ENCODE measurements at regions not wholly inside any gene's neighbourhood (a gene's known extent, or its start where the extent isn't known, plus 50 kb on each side); places are given as distances from the start of the nearest gene placed in this dataset.

- Mint-ChIP-seq H3K36me3 (ENCODE audit: low read depth) (no peaks in the 10 kb centered on the region), H3K27ac (no peak overlapping the region), H3K4me3 (no peak overlapping the region), H3K27me3 (peaks cover 59% of the 10 kb centered on the region), H3K4me1 (ENCODE audit: low read depth) (no peaks in the 10 kb centered on the region), H3K9me3 (no peaks in the 10 kb centered on the region)
- intact Hi-C loops (cut with micrococcal nuclease): no loop called here
Observed at GRCh38 chr5:3118340-3118739, 366.9 kb upstream of the IRX2 start.

GRCh38 chr5:3116366-3116765 lies 364.9 kb upstream of the IRX2 start:
- Mint-ChIP-seq H3K4me3 (no peak overlapping the region), H3K27ac (no peak overlapping the region), H3K27me3 (peaks cover 48% of the 10 kb centered on the region), H3K4me1 (ENCODE audit: low read depth) (no peaks in the 10 kb centered on the region), H3K9me3 (no peaks in the 10 kb centered on the region), H3K36me3 (ENCODE audit: low read depth) (no peaks in the 10 kb centered on the region)
- intact Hi-C loops (cut with micrococcal nuclease): no loop called here

GRCh38 chr5:3114467-3114866 lies 363.0 kb upstream of the IRX2 start:
- Mint-ChIP-seq H3K9me3 (no peaks in the 10 kb centered on the region), H3K27me3 (peaks cover 35% of the 10 kb centered on the region), H3K27ac (no peak overlapping the region), H3K4me1 (ENCODE audit: low read depth) (no peaks in the 10 kb centered on the region), H3K4me3 (no peak overlapping the region), H3K36me3 (ENCODE audit: low read depth) (no peaks in the 10 kb centered on the region)
- intact Hi-C loops (cut with micrococcal nuclease): no loop called here

GRCh38 chr5:3110371-3110770 lies 358.9 kb upstream of the IRX2 start:
- H3K9me3 Mint-ChIP-seq: no peaks in the 10 kb centered on the region
- H3K36me3 Mint-ChIP-seq (ENCODE audit: low read depth): no peaks in the 10 kb centered on the region
- no peaks in the 10 kb centered on the region for H3K4me1 Mint-ChIP-seq (ENCODE audit: low read depth)
- H3K27me3 Mint-ChIP-seq: peaks cover 5% of the 10 kb centered on the region
- no peak overlapping the region for H3K4me3 Mint-ChIP-seq
- intact Hi-C loops (cut with micrococcal nuclease): no loop called here
- H3K27ac Mint-ChIP-seq: no peak overlapping the region

DNA sequence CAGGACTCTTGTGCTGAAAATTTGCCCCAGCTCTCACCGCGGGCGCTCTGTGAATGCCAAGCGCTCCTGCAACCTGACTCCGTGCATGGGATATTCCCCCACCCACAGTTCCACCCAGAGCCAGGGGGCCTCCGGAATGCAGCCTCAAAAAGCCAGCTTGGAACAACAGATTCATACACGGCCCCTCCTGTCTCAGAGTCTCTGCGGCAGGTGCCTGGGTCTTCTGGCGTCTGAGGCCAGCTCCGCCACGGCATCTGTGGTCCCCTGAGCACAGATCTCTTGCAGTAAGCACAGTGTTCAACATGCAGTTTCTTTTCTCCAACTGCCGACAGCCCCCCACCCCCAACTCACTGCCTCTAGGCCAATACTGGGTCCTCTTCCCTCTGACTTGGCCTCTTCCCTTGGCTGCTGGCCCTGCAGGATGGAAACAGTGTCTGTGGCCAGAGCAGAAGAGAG lies 355.7 kb upstream of the IRX2 start:
- peaks cover 28% of the 10 kb centered on the region for H3K27me3 Mint-ChIP-seq
- H3K36me3 Mint-ChIP-seq (ENCODE audit: low read depth): no peaks in the 10 kb centered on the region
- no peak overlapping the region for H3K4me3 Mint-ChIP-seq
- intact Hi-C loops (cut with micrococcal nuclease): no loop called here
- H3K27ac Mint-ChIP-seq: no peak overlapping the region
- H3K4me1 Mint-ChIP-seq (ENCODE audit: low read depth): no peaks in the 10 kb centered on the region
- H3K9me3 Mint-ChIP-seq: no peaks in the 10 kb centered on the region

- Mint-ChIP-seq H3K27me3 (peaks cover 34% of the 10 kb centered on the region), H3K27ac (no peak overlapping the region), H3K4me3 (no peak overlapping the region)
Observed at GRCh38 chr5:3105581-3105980, 354.1 kb upstream of the IRX2 start.

DNA sequence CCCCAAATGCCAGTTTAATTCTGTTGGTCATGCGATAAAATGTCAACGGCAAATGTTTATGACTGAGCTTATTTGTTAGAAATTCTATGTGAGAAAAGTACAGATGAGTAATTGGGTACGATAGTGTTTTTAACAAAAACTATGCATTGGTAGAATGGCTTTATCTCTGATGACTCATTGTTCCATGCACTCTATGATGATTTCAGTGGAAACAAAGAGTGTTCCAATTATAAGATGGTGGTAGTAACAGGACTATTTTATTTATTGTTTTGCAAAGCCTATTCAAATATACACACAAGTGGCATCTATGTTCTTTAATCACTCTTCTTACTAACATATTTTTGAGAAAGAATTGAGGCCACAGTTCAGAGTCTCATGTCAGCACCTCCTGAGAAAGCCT lies 353.7 kb upstream of the IRX2 start:
- Mint-ChIP-seq H3K36me3 (ENCODE audit: low read depth) (no peaks in the 10 kb centered on the region), H3K4me3 (no peak overlapping the region), H3K4me1 (ENCODE audit: low read depth) (no peaks in the 10 kb centered on the region), H3K27me3 (peaks cover 34% of the 10 kb centered on the region), H3K27ac (no peak overlapping the region), H3K9me3 (no peaks in the 10 kb centered on the region)
- intact Hi-C loops (cut with micrococcal nuclease): no loop called here

More at GRCh38 chr5:3105581-3105980, 354.1 kb upstream of the IRX2 start:
- Mint-ChIP-seq H3K36me3 (ENCODE audit: low read depth) (no peaks in the 10 kb centered on the region), H3K9me3 (no peaks in the 10 kb centered on the region), H3K4me1 (ENCODE audit: low read depth) (no peaks in the 10 kb centered on the region)
- intact Hi-C loops (cut with micrococcal nuclease): no loop called here

DNA sequence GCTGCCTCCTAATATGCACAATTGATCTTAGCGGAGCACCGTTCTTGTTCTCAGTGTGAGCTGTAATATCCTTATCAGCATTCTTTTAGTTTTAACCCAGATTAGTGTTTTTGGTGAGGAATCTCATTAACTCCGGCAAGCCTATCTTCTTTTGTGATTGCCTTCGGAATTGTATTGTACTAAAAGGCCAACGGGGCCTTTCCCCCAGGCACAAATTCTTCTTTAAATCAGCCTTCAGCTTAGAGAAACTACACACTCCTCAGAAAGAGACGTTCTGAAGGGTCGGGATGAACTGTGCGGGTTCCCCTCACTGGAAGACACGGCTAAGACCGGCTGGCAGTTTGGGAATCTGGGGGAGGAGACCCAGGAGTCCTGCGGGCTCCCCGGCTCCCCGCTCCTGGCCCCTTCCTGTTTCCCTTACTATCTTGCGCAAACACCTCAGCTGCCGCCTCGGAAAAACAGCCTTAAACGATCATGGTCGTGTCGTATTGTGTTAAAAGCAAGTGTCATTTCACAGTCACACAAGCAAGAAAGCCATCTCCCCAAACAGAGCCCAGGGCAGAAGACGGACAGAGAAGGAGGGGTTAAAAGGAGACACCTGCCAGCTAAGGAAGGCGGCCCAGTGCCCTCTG lies 353.1 kb upstream of the IRX2 start:
- Mint-ChIP-seq H3K36me3 (ENCODE audit: low read depth) (no peaks in the 10 kb centered on the region), H3K27me3 (peaks cover 34% of the 10 kb centered on the region), H3K27ac (no peak overlapping the region), H3K9me3 (no peaks in the 10 kb centered on the region), H3K4me1 (ENCODE audit: low read depth) (no peaks in the 10 kb centered on the region), H3K4me3 (no peak overlapping the region)
- intact Hi-C loops (cut with micrococcal nuclease): no loop called here

- Mint-ChIP-seq H3K4me1 (ENCODE audit: low read depth) (no peaks in the 10 kb centered on the region), H3K36me3 (ENCODE audit: low read depth) (no peaks in the 10 kb centered on the region), H3K9me3 (no peaks in the 10 kb centered on the region), H3K27me3 (peaks cover 34% of the 10 kb centered on the region), H3K27ac (no peak overlapping the region), H3K4me3 (no peak overlapping the region)
- intact Hi-C loops (cut with micrococcal nuclease): no loop called here
Observed at GRCh38 chr5:3103262-3103811, 351.9 kb upstream of the IRX2 start.

DNA sequence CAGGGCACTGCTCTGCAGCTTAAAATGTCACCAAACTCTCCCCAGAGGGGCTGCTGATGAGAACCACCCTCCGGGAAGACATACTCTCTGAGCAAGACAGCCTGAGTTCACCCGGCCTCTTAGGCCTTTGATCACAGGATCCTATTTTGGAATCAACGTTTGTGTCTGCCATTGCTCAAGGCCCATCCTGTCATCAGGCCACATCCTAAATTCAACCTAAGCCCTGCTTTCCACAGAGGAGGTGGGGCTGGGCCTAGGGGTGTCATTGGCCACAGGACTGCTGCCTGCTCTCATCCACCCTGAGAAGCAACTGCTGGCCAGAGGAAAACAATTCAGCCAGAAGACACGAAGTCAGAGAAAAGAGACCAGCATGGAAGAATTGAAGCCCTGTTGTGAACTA lies 351.1 kb upstream of the IRX2 start:
- intact Hi-C loops (cut with micrococcal nuclease): no loop called here
- H3K36me3 Mint-ChIP-seq (ENCODE audit: low read depth): no peaks in the 10 kb centered on the region
- no peaks in the 10 kb centered on the region for H3K4me1 Mint-ChIP-seq (ENCODE audit: low read depth)

GRCh38 chr5:3101561-3101960 lies 350.1 kb upstream of the IRX2 start:
- no peaks in the 10 kb centered on the region for H3K9me3 Mint-ChIP-seq
- no peak overlapping the region for H3K27ac Mint-ChIP-seq
- H3K4me1 Mint-ChIP-seq (ENCODE audit: low read depth): no peaks in the 10 kb centered on the region
- no peaks in the 10 kb centered on the region for H3K36me3 Mint-ChIP-seq (ENCODE audit: low read depth)
- intact Hi-C loops (cut with micrococcal nuclease): no loop called here
- H3K4me3 Mint-ChIP-seq: no peak overlapping the region
- peaks cover 34% of the 10 kb centered on the region for H3K27me3 Mint-ChIP-seq

More for the DNA sequence above, 351.1 kb upstream of the IRX2 start:
- Mint-ChIP-seq H3K27ac (no peak overlapping the region), H3K4me3 (no peak overlapping the region), H3K9me3 (no peaks in the 10 kb centered on the region), H3K27me3 (peaks cover 34% of the 10 kb centered on the region)

GRCh38 chr5:3100921-3101551 lies 349.6 kb upstream of the IRX2 start:
- Mint-ChIP-seq H3K27ac (no peak overlapping the region), H3K9me3 (no peaks in the 10 kb centered on the region)

GRCh38 chr5:3099954-3100353 lies 348.5 kb upstream of the IRX2 start:
- H3K27me3 Mint-ChIP-seq: peaks cover 30% of the 10 kb centered on the region
- no peak overlapping the region for H3K4me3 Mint-ChIP-seq
- no peaks in the 10 kb centered on the region for H3K36me3 Mint-ChIP-seq (ENCODE audit: low read depth)
- intact Hi-C loops (cut with micrococcal nuclease): no loop called here
- H3K4me1 Mint-ChIP-seq (ENCODE audit: low read depth): no peaks in the 10 kb centered on the region
- H3K9me3 Mint-ChIP-seq: no peaks in the 10 kb centered on the region
- H3K27ac Mint-ChIP-seq: no peak overlapping the region

More at GRCh38 chr5:3100921-3101551, 349.6 kb upstream of the IRX2 start:
- H3K27me3 Mint-ChIP-seq: peaks cover 34% of the 10 kb centered on the region
- H3K4me3 Mint-ChIP-seq: no peak overlapping the region
- no peaks in the 10 kb centered on the region for H3K36me3 Mint-ChIP-seq (ENCODE audit: low read depth)
- intact Hi-C loops (cut with micrococcal nuclease): no loop called here
- no peaks in the 10 kb centered on the region for H3K4me1 Mint-ChIP-seq (ENCODE audit: low read depth)

GRCh38 chr5:3099526-3099925 lies 348.0 kb upstream of the IRX2 start:
- intact Hi-C loops (cut with micrococcal nuclease): no loop called here
- Mint-ChIP-seq H3K9me3 (no peaks in the 10 kb centered on the region), H3K27ac (no peak overlapping the region), H3K36me3 (ENCODE audit: low read depth) (no peaks in the 10 kb centered on the region), H3K27me3 (peaks cover 27% of the 10 kb centered on the region), H3K4me3 (no peak overlapping the region), H3K4me1 (ENCODE audit: low read depth) (no peaks in the 10 kb centered on the region)
